ENCODE measurements at regions not wholly inside any gene's neighbourhood (a gene's known extent, or its start where the extent isn't known, plus 50 kb on each side); places are given as distances from the start of the nearest gene placed in this dataset.

- Mint-ChIP-seq H3K4me3 (no peak overlapping the region), H3K27me3 (peaks cover 5% of the 10 kb centered on the region), H3K4me1 (ENCODE audit: unreplicated experiment) (no peaks in the 10 kb centered on the region), H3K36me3 (no peaks in the 10 kb centered on the region), H3K9me3 (no peaks in the 10 kb centered on the region), H3K27ac (no peak overlapping the region)
- no peak for TF ChIP-seq CTCF (conservative IDR thresholded peaks at IDR 0.05)
- DNase-seq (ENCODE audit: extremely low spot score, unreplicated experiment): no peak
These were observed 66.0 kb upstream of the GOLIM4 start for GRCh38 chr3:168161696-168162095.

- Mint-ChIP-seq H3K36me3 (no peaks in the 10 kb centered on the region), H3K9me3 (no peaks in the 10 kb centered on the region), H3K4me1 (ENCODE audit: unreplicated experiment) (no peaks in the 10 kb centered on the region), H3K4me3 (no peak overlapping the region), H3K27ac (no peak overlapping the region), H3K27me3 (peaks cover 5% of the 10 kb centered on the region)
- no peak for TF ChIP-seq CTCF (conservative IDR thresholded peaks at IDR 0.05)
- no peak for DNase-seq (ENCODE audit: extremely low spot score, unreplicated experiment)
These were observed 62.2 kb upstream of the GOLIM4 start for GRCh38 chr3:168157903-168158302.

- Mint-ChIP-seq H3K27ac (no peak overlapping the region), H3K27me3 (peaks cover 5% of the 10 kb centered on the region), H3K36me3 (no peaks in the 10 kb centered on the region), H3K4me1 (ENCODE audit: unreplicated experiment) (no peaks in the 10 kb centered on the region), H3K9me3 (peaks cover 2% of the 10 kb centered on the region), H3K4me3 (no peak overlapping the region)
- DNase-seq (ENCODE audit: extremely low spot score, unreplicated experiment): no peak
- TF ChIP-seq CTCF (conservative IDR thresholded peaks at IDR 0.05): no peak
These were observed 61.5 kb upstream of the GOLIM4 start for GRCh38 chr3:168157099-168157700.

- H3K9me3 Mint-ChIP-seq: peaks cover 9% of the 10 kb centered on the region
- no peak for DNase-seq (ENCODE audit: extremely low spot score, unreplicated experiment)
- no peak overlapping the region for H3K27ac Mint-ChIP-seq
- H3K4me1 Mint-ChIP-seq (ENCODE audit: unreplicated experiment): no peaks in the 10 kb centered on the region
- H3K36me3 Mint-ChIP-seq: no peaks in the 10 kb centered on the region
- TF ChIP-seq CTCF (conservative IDR thresholded peaks at IDR 0.05): no peak
- H3K4me3 Mint-ChIP-seq: no peak overlapping the region
- peaks cover 5% of the 10 kb centered on the region for H3K27me3 Mint-ChIP-seq
These were observed 60.8 kb upstream of the GOLIM4 start for GRCh38 chr3:168156479-168156878.

GRCh38 chr3:168155303-168155702 is 59.6 kb upstream of the GOLIM4 start:
- Mint-ChIP-seq H3K4me1 (ENCODE audit: unreplicated experiment) (no peaks in the 10 kb centered on the region), H3K4me3 (no peak overlapping the region), H3K9me3 (peaks cover 9% of the 10 kb centered on the region), H3K36me3 (no peaks in the 10 kb centered on the region), H3K27ac (no peak overlapping the region), H3K27me3 (peaks cover 5% of the 10 kb centered on the region)
- no peak for TF ChIP-seq CTCF (conservative IDR thresholded peaks at IDR 0.05)
- no peak for DNase-seq (ENCODE audit: extremely low spot score, unreplicated experiment)

GRCh38 chr3:168154089-168154488 is 58.4 kb upstream of the GOLIM4 start:
- Mint-ChIP-seq H3K4me3 (no peak overlapping the region), H3K9me3 (peaks cover 9% of the 10 kb centered on the region), H3K4me1 (ENCODE audit: unreplicated experiment) (no peaks in the 10 kb centered on the region), H3K36me3 (no peaks in the 10 kb centered on the region), H3K27ac (no peak overlapping the region), H3K27me3 (peaks cover 5% of the 10 kb centered on the region)
- no peak for TF ChIP-seq CTCF (conservative IDR thresholded peaks at IDR 0.05)
- no peak for DNase-seq (ENCODE audit: extremely low spot score, unreplicated experiment)
